HepG2 (cell line): ENCODE measurements at regions not wholly inside any gene's neighbourhood (a gene's known extent, or its start where the extent isn't known, plus 50 kb on each side); places are given as distances from the start of the nearest gene placed in this dataset.

Source experiments
- ATAC-seq: fragments of 200-7000 bp; cut with Tn5 transposase; 3 replicates; pipeline ENCODE4 v1.9.1; 2020; ENCODE audit warnings: mild to moderate bottlenecking, moderate library complexity
- BruUV-seq: library from RNA; stranded (reverse); fragments of 400-500 nt; replicated peaks from 2 replicates; lab custom pipeline; 2021; lab: Mats Ljungman, UMichigan
- CTCF ChIA-PET: fragments of 300-600 bp; formaldehyde crosslinking; extraction: SDS; loops from one replicate; lab custom pipeline; 2021; ENCODE audit warnings: low total read pairs, inconsistent platforms, low intra/inter-chr PET ratio; lab: Yijun Ruan, JAX
- POLR2A ChIA-PET: fragments of 350-600 bp; sonication (Branson Sonifier 250); formaldehyde crosslinking; loops from one replicate; lab custom pipeline; 2020; ENCODE audit warnings: antibody characterized with exemption, inconsistent platforms; lab: Yijun Ruan, JAX
- DNase-seq: peaks from one replicate; pipeline ENCODE4 v3.0.0-alpha.2; 2015; ENCODE audit warnings: low spot score
- FAIRE-seq: peaks from 3 replicates; lab custom pipeline; 2011; peaks lifted over from hg19 to GRCh38; lab: Jason Lieb, UNC
- H2AFZ ChIP-seq: one replicate; pipeline ENCODE4 v1.6.1; 2011; ENCODE audit warnings: low read length, inconsistent platforms
- H3K27ac ChIP-seq: fragments of 300-600 bp; 3 replicates; pipeline ENCODE4 v1.8.0; 2011; ENCODE audit warnings: mixed run types, mild to moderate bottlenecking, mixed read lengths, low read length, inconsistent platforms; ENCODE audit not compliant: insufficient read depth; ENCODE audit errors: extremely low read length
- H3K27me3 ChIP-seq, 2 experiments: fragments of 200-600 bp in 1 of 2; 2 replicates in 1 of 2; 3 replicates in 1 of 2; pipeline versions ENCODE4 v1.6.0 to v1.8.0; 2011; ENCODE audit warnings: low read length in 2 of 2, mild to moderate bottlenecking in 2 of 2, moderate library complexity in 2 of 2, inconsistent platforms in 1 of 2; ENCODE audit not compliant: insufficient read depth in 2 of 2, control insufficient read depth in 1 of 2
- H3K36me3 ChIP-seq, 2 experiments: fragments of 200-600 bp in 1 of 2; replicated peaks in 1 of 2; 2 replicates in 1 of 2; 3 replicates in 1 of 2; pipeline versions ENCODE4 v1.5.1 to v1.8.0; 2011; ENCODE audit warnings: low read length in 2 of 2, inconsistent platforms in 1 of 2; ENCODE audit not compliant: insufficient read depth in 2 of 2, control insufficient read depth in 1 of 2
- H3K4me1 ChIP-seq: 2 replicates; pipeline ENCODE4 v1.5.1; 2012; ENCODE audit warnings: low read length, inconsistent platforms; ENCODE audit not compliant: insufficient read depth
- H3K4me2 ChIP-seq: 2 replicates; pipeline ENCODE4 v1.6.0; 2011; ENCODE audit warnings: low read depth, low read length, inconsistent platforms
- H3K4me3 ChIP-seq, 3 experiments: fragments of 200-600 bp in 1 of 3; sonication (generic), shearing (Covaris generic) in 1 of 3; replicated peaks in 1 of 3; 2 replicates each; pipeline ENCODE4 v1.5.1; 2011 to 2016; ENCODE audit warnings: low read length in 3 of 3, inconsistent platforms in 2 of 3, low read depth in 2 of 3, mild to moderate bottlenecking in 2 of 3, control low read depth in 1 of 3, mixed read lengths in 1 of 3; ENCODE audit not compliant: insufficient read depth in 1 of 3
- H3K79me2 ChIP-seq: one replicate; pipeline ENCODE4 v1.6.1; 2011; ENCODE audit warnings: low read length, inconsistent platforms; ENCODE audit not compliant: insufficient read depth
- H3K9ac ChIP-seq: 2 replicates; pipeline ENCODE4 v1.6.0; 2011; ENCODE audit warnings: mild to moderate bottlenecking, low read depth, low read length, inconsistent platforms; ENCODE audit not compliant: insufficient read depth
- H3K9me3 ChIP-seq: 2 replicates; pipeline ENCODE4 v1.5.1; 2012; ENCODE audit warnings: mild to moderate bottlenecking, low read length
- H4K20me1 ChIP-seq: 2 replicates; pipeline ENCODE4 v1.6.0; 2011; ENCODE audit warnings: inconsistent platforms, mild to moderate bottlenecking, low read length, moderate library complexity; ENCODE audit not compliant: insufficient read depth
- ELF4 ChIP-seq: sonication (generic); formaldehyde crosslinking; IDR thresholded peaks from 2 replicates; pipeline ENCODE4 v1.5.0; 2020; ENCODE audit warnings: missing genetic modification reagents, mild to moderate bottlenecking, moderate library complexity, borderline replicate concordance
- FOXK2 ChIP-seq: fragments of 450-650 bp; IDR thresholded peaks from 2 replicates; pipeline ENCODE4 v1.6.1; 2016
- HDAC6 ChIP-seq: fragments of 200-600 bp; sonication (generic); IDR thresholded peaks from 2 replicates; pipeline ENCODE4 v1.7.0; 2017; ENCODE audit warnings: mild to moderate bottlenecking, antibody characterized with exemption, low read length, low read depth
- MED1 ChIP-seq: sonication (generic); formaldehyde crosslinking; IDR thresholded peaks from 2 replicates; pipeline ENCODE4 v1.4.0; 2020; ENCODE audit warnings: missing genetic modification reagents
- PRPF4 ChIP-seq: fragments of 200-400 bp; formaldehyde crosslinking; IDR thresholded peaks from 2 replicates; pipeline ENCODE4 v1.6.1; 2016; ENCODE audit warnings: low read length, low read depth; ENCODE audit not compliant: poor library complexity, severe bottlenecking
- SIN3B ChIP-seq: fragments of 150-350 bp; IDR thresholded peaks from 2 replicates; pipeline ENCODE4 v1.6.1; 2014; ENCODE audit warnings: low read length
- SP4 ChIP-seq: sonication (generic); formaldehyde crosslinking; IDR thresholded peaks from 2 replicates; pipeline ENCODE4 v1.8.1; 2023; ENCODE audit warnings: mild to moderate bottlenecking, missing genetic modification reagents
- U2AF1 ChIP-seq: fragments of 200-400 bp; formaldehyde crosslinking; optimal IDR thresholded peaks from 2 replicates; pipeline ENCODE3; 2017; ENCODE audit warnings: mild to moderate bottlenecking, low read depth, low read length
- U2AF2 ChIP-seq: fragments of 200-400 bp; formaldehyde crosslinking; IDR thresholded peaks from 2 replicates; pipeline ENCODE4 v1.6.1; 2017; ENCODE audit warnings: low read depth, mild to moderate bottlenecking, low read length
- YEATS2 ChIP-seq: sonication (generic); formaldehyde crosslinking; IDR thresholded peaks from 2 replicates; pipeline ENCODE4 v1.4.0; 2020; ENCODE audit warnings: missing genetic modification reagents, borderline replicate concordance
- ZFP36 ChIP-seq: fragments of 150-350 bp; IDR thresholded peaks from 2 replicates; pipeline ENCODE4 v1.6.1; 2018; ENCODE audit warnings: borderline replicate concordance, low read length, low read depth; ENCODE audit not compliant: partially characterized antibody
- ZFP41 ChIP-seq: sonication (generic); formaldehyde crosslinking; IDR thresholded peaks from 2 replicates; pipeline ENCODE4 v1.4.0; 2020; ENCODE audit warnings: mild to moderate bottlenecking, missing genetic modification reagents, borderline replicate concordance
- ZFP82 ChIP-seq: sonication (generic); formaldehyde crosslinking; IDR thresholded peaks from 2 replicates; pipeline ENCODE4 v1.5.1; 2020; ENCODE audit warnings: mild to moderate bottlenecking, missing genetic modification reagents, borderline replicate concordance
- ZNF138 ChIP-seq: sonication (generic); formaldehyde crosslinking; IDR thresholded peaks from 2 replicates; pipeline ENCODE4 v1.5.0; 2020; ENCODE audit warnings: mild to moderate bottlenecking, low read depth, missing genetic modification reagents
- ZNF614 ChIP-seq: IDR thresholded peaks from 2 replicates; pipeline ENCODE4 v1.6.1; 2018; ENCODE audit warnings: missing biosample characterization, missing genetic modification reagents, inconsistent platforms, borderline replicate concordance
- ZNF75D ChIP-seq: sonication (generic); formaldehyde crosslinking; IDR thresholded peaks from 2 replicates; pipeline ENCODE4 v1.8.1; 2023; ENCODE audit warnings: missing genetic modification reagents, mild to moderate bottlenecking, borderline replicate concordance
- ZSCAN9 ChIP-seq: IDR thresholded peaks from 2 replicates; pipeline ENCODE4 v1.6.1; 2016; ENCODE audit warnings: borderline replicate concordance
- WGBS: methylation state at CpG from one replicate; pipeline ENCODE4 v1.1.6; 2017; ENCODE audit warnings: low lambda C conversion rate; 5-methylcytosine and 5-hydroxymethylcytosine counted together
- in situ Hi-C: cut with HindIII; loops from 2 replicates; pipeline ENCODE4 v1.10.0; 2017; ENCODE audit warnings: low pct_unique_long_range_greater_than_20kb; ENCODE audit not compliant: extremely low pct_ligation_motif_present
- intact Hi-C: fragments of 100-400 bp; cut with micrococcal nuclease; formaldehyde crosslinking; loops from one replicate; pipeline ENCODE4 v1.10.0; 2022; ENCODE audit not compliant: unreplicated experiment
- TF ChIP-seq, protein P1 (sequence below): sonication (generic); formaldehyde crosslinking; IDR thresholded peaks from 2 replicates; pipeline ENCODE4 v1.4.0; 2020; ENCODE audit warnings: missing genetic modification reagents, mild to moderate bottlenecking, borderline replicate concordance
- TF ChIP-seq, protein P2 (sequence below): sonication (generic); formaldehyde crosslinking; IDR thresholded peaks from 2 replicates; pipeline ENCODE4 v1.5.0; 2020; ENCODE audit warnings: mild to moderate bottlenecking, missing genetic modification reagents, borderline replicate concordance
- TF ChIP-seq, protein P3 (sequence below): sonication (generic); formaldehyde crosslinking; conservative IDR thresholded peaks from 2 replicates; pipeline ENCODE4 v1.5.0; 2020; ENCODE audit warnings: missing genetic modification reagents

DNA sequence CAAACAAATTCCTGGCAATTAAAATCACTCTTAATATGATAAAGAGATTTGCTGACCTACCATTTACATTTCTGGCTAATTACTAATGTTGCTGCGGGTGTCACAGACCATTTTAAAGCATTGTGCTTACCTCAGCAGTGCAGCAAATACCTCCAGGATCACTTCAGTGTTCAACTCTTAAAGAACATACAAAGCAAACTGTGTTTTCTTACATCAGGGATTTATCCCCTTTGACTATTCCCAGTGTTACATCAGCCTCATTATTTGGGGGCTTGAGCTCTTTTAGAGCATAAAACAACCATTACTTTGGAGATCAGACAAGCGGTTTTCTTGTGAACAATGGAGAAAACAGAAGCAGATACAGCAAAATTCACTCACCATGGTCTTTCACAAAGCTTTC is 185.4 kb downstream of the LYPLAL1 start:
- H3K27ac ChIP-seq, result no peak overlapping the region
- H3K27me3 ChIP-seq, result no peaks in the 10 kb centered on the region
- no peak for DNase-seq
- in situ Hi-C loops, result no loop called here
- H3K79me2 ChIP-seq, result no peaks in the 10 kb centered on the region
- intact Hi-C loops, result no loop called here
- no peaks in the 10 kb centered on the region for H3K9me3 ChIP-seq
- WGBS, result 72% methylated on average over 2 of the region's 2 CpGs
- no peaks in the 10 kb centered on the region for H3K4me1 ChIP-seq
- no peak overlapping the region for H2AFZ ChIP-seq
- BruUV-seq, result no TSS peak
- no peak overlapping the region for H3K4me3 ChIP-seq
- TF ChIP-seq FOXK2, result no peak
- TF ChIP-seq YEATS2 (CRISPR knock-in tag), result no peak
- no peak for TF ChIP-seq HDAC6
- no peak for TF ChIP-seq U2AF2
- TF ChIP-seq ZSCAN9 (CRISPR knock-in tag), result no peak
- TF ChIP-seq ELF4 (CRISPR knock-in tag), result no peak
- TF ChIP-seq ZNF614 (CRISPR knock-in tag), result no peak
- TF ChIP-seq ZNF75D, result no peak
- TF ChIP-seq PRPF4, result no peak
- TF ChIP-seq ZFP36, result no peak
- TF ChIP-seq SP4 (CRISPR knock-in tag), result no peak
- TF ChIP-seq, protein P1, sequence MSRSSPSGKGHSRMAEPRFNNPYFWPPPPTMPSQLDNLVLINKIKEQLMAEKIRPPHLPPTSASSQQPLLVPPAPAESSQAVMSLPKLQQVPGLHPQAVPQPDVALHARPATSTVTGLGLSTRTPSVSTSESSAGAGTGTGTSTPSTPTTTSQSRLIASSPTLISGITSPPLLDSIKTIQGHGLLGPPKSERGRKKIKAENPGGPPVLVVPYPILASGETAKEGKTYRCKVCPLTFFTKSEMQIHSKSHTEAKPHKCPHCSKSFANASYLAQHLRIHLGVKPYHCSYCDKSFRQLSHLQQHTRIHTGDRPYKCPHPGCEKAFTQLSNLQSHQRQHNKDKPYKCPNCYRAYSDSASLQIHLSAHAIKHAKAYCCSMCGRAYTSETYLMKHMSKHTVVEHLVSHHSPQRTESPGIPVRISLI (CRISPR knock-in tag), result no peak
- TF ChIP-seq MED1 (CRISPR knock-in tag), result no peak
- no peak for TF ChIP-seq ZFP82 (CRISPR knock-in tag)
- no peak for TF ChIP-seq ZFP41
- no peak for TF ChIP-seq ZNF138 (CRISPR knock-in tag)
- TF ChIP-seq, protein P2, sequence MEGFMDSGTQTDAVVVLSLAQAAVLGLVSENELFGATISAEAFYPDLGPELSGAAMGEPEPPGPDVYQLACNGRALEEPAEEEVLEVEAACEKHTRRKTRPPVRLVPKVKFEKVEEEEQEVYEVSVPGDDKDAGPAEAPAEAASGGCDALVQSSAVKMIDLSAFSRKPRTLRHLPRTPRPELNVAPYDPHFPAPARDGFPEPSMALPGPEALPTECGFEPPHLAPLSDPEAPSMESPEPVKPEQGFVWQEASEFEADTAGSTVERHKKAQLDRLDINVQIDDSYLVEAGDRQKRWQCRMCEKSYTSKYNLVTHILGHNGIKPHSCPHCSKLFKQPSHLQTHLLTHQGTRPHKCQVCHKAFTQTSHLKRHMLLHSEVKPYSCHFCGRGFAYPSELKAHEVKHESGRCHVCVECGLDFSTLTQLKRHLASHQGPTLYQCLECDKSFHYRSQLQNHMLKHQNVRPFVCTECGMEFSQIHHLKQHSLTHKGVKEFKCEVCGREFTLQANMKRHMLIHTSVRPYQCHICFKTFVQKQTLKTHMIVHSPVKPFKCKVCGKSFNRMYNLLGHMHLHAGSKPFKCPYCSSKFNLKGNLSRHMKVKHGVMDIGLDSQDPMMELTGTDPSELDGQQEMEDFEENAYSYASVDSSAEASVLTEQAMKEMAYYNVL (CRISPR knock-in tag), result no peak
- TF ChIP-seq, protein P3, sequence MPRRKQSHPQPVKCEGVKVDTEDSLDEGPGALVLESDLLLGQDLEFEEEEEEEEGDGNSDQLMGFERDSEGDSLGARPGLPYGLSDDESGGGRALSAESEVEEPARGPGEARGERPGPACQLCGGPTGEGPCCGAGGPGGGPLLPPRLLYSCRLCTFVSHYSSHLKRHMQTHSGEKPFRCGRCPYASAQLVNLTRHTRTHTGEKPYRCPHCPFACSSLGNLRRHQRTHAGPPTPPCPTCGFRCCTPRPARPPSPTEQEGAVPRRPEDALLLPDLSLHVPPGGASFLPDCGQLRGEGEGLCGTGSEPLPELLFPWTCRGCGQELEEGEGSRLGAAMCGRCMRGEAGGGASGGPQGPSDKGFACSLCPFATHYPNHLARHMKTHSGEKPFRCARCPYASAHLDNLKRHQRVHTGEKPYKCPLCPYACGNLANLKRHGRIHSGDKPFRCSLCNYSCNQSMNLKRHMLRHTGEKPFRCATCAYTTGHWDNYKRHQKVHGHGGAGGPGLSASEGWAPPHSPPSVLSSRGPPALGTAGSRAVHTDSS, result no peak
- no peak for TF ChIP-seq SIN3B
- no peak for TF ChIP-seq U2AF1
- TF ChIP-seq, all 625 proteins: peak for 0
- ChIA-PET POLR2A (no interaction called here), CTCF (no interaction called here)
- no peak overlapping the region for H3K4me2 ChIP-seq
- no peak overlapping the region for H3K9ac ChIP-seq
- no peaks in the 10 kb centered on the region for H3K36me3 ChIP-seq
- ATAC-seq, result no peak
- no peaks in the 10 kb centered on the region for H4K20me1 ChIP-seq
- FAIRE-seq, result no peak
